HAP-1 (cell line): ENCODE measurements at regions not wholly inside any gene's neighbourhood (a gene's known extent, or its start where the extent isn't known, plus 50 kb on each side); places are given as distances from the start of the nearest gene placed in this dataset.
A peak's percentile ranks its signal among the peaks of the same experiment; 100 is the strongest.
"Not testable (repeated sequence)": the region's sequence is repeated elsewhere in the genome, so short reads cannot be mapped to it uniquely, and the experiment has no call there.

Source experiments
- DNase-seq, 2 experiments: peaks; one replicate each; pipeline ENCODE4 v3.0.0-alpha.2; 2016 to 2020; ENCODE audit warnings: low spot score in 2 of 2
- H3K27me3 ChIP-seq: fragments of 250-450 bp; sonication (Bioruptor Pico); 2 replicates; pipeline ENCODE4 v1.5.1; 2020; ENCODE audit warnings: low read depth, mild to moderate bottlenecking, moderate library complexity
- H3K36me3 ChIP-seq: fragments of 250-450 bp; sonication (Bioruptor Pico); replicated peaks from 2 replicates; pipeline ENCODE4 v1.5.1; 2020; ENCODE audit warnings: mild to moderate bottlenecking
- H3K4me1 ChIP-seq: fragments of 250-450 bp; sonication (Bioruptor Pico); 2 replicates; pipeline ENCODE4 v1.5.1; 2020; ENCODE audit warnings: mild to moderate bottlenecking
- H3K4me3 ChIP-seq: fragments of 250-450 bp; sonication (Bioruptor Pico); 2 replicates; pipeline ENCODE4 v1.5.1; 2020; ENCODE audit warnings: mild to moderate bottlenecking, moderate library complexity
- H3K9me3 ChIP-seq: fragments of 250-450 bp; sonication (Bioruptor Pico); 2 replicates; pipeline ENCODE4 v1.5.1; 2020; ENCODE audit warnings: mild to moderate bottlenecking, moderate library complexity
- in situ Hi-C: fragments of 300-500 bp; cut with MboI; formaldehyde crosslinking; loops from 3 replicates; pipeline ENCODE4 v1.14.3; 2020; ENCODE audit warnings: low sequenced_read_pairs, inconsistent platforms, mixed read lengths

DNA sequence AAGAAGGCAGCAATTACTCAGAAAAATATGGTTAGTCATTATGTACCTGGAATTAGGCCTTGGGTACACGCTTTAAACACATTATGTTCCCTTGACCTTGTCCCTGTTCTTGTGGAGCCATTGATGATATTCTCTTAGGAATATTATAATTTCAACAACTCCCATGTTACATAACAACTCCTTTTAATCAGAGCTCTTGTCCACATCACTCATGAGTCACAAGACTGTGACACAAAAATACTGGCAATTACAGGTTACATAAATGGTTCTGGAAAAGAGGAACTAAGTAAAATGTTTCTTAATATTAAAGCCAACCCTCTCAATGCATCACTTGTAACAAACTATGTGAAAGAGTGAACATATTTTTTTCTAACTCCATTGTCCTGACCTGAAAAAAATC lies 143.8 kb upstream of the PCLO start:
- no peak for DNase-seq
- Histone ChIP-seq H3K27me3 (no peaks in the 10 kb centered on the region), H3K9me3 (no peaks in the 10 kb centered on the region), H3K4me3 (no peak overlapping the region), H3K36me3 (no peaks in the 10 kb centered on the region), H3K4me1 (no peaks in the 10 kb centered on the region)
- in situ Hi-C loops = no loop called here

DNA sequence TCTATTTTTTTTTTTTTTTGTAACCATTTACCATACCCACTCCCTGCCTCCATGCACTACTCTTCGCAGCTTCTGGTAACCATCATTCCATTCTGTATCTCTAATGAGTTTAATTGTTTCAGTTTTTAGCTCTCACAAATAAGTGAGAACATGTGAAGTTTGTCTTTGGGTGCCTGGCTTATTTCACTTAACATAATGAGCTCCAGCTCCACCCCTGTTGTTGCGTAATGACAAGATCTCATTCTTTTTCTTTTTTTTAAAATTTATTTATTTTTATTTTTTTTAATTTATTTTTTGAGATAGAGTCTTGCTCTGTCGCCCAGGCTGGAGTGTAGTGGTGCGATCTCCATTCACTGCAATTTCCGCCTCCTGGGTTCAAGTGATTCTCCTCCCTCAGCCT lies 142.3 kb upstream of the PCLO start:
- Histone ChIP-seq H3K4me3 (no peak overlapping the region), H3K27me3 (no peaks in the 10 kb centered on the region), H3K36me3 (no peaks in the 10 kb centered on the region), H3K9me3 (no peaks in the 10 kb centered on the region), H3K4me1 (no peaks in the 10 kb centered on the region)
- DNase-seq = no peak
- in situ Hi-C loops = no loop called here

DNA sequence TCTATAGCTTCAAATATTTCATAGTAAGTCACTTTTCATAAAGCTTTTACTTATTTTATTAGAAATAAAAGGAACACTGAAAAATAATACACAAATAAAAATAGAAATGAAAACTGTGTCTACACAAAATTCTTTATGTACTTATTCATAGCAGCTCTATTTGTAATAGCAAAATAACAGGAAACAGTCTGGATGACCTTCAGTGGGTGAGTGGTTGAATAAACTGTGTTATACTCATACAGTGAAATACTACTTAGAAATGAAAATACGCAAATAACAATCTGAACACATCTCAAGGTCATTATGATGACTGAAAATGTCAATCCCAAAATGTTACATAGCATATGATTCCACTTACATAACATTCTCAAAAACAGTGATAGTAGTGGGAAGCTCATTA lies 138.7 kb upstream of the PCLO start:
- DNase-seq = no peak
- no peaks in the 10 kb centered on the region for H3K36me3 ChIP-seq
- no peak overlapping the region for H3K4me3 ChIP-seq
- in situ Hi-C loops = no loop called here
- H3K4me1 ChIP-seq = no peaks in the 10 kb centered on the region
- H3K27me3 ChIP-seq = no peaks in the 10 kb centered on the region
- no peaks in the 10 kb centered on the region for H3K9me3 ChIP-seq

GRCh38 chr7:83290211-83290610 lies 127.5 kb upstream of the PCLO start:
- Histone ChIP-seq H3K36me3 (no peaks in the 10 kb centered on the region), H3K4me1 (peaks cover 5% of the 10 kb centered on the region; the same call in 1 of the 2 replicates), H3K9me3 (no peaks in the 10 kb centered on the region), H3K27me3 (no peaks in the 10 kb centered on the region; the same call in 1 of the 2 replicates), H3K4me3 (no peak overlapping the region)
- no peak for DNase-seq
- in situ Hi-C loops = loop anchor here (25.0 kb wide), 1 partner anchor 478 kb away; no protein-coding TSS in a partner anchor

- no peaks in the 10 kb centered on the region for H3K36me3 ChIP-seq
- in situ Hi-C loops = loop anchor here (25.0 kb wide), 1 partner anchor 477 kb away; no protein-coding TSS in a partner anchor
- DNase-seq = no peak
- no peaks in the 10 kb centered on the region for H3K9me3 ChIP-seq
- H3K27me3 ChIP-seq = no peaks in the 10 kb centered on the region; the same call in 1 of the 2 replicates
- peaks cover 5% of the 10 kb centered on the region; the same call in 1 of the 2 replicates for H3K4me1 ChIP-seq
- no peak overlapping the region for H3K4me3 ChIP-seq
These were observed 126.8 kb upstream of the PCLO start for GRCh38 chr7:83289419-83289993.

DNA sequence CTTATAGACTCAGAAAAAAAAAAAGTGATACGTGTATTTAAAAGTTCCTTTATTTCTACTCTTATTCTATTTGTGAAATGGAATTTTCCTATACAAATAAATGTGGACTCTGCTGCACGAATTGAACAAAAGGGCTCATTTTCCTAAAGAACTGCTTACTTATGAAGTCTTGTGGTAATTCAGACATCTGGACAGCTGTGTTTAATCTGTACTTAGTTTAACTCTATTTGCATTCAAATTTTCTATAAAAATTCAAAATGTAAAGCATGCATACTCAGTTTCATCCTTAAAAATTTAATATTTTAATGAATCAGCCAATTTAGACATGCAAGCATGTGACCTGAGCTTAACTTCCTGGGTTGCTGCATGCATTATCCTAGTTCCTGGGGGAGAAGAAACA lies 118.0 kb upstream of the PCLO start:
- DNase-seq = no peak
- Histone ChIP-seq H3K4me3 (no peak overlapping the region), H3K4me1 (no peaks in the 10 kb centered on the region), H3K9me3 (no peaks in the 10 kb centered on the region), H3K36me3 (no peaks in the 10 kb centered on the region), H3K27me3 (no peaks in the 10 kb centered on the region)
- in situ Hi-C loops = loop anchor here (25.0 kb wide), 1 partner anchor 468 kb away; no protein-coding TSS in a partner anchor

GRCh38 chr7:83276250-83276649 lies 113.6 kb upstream of the PCLO start:
- Histone ChIP-seq H3K27me3 (no peaks in the 10 kb centered on the region; the same call in 1 of the 2 replicates), H3K9me3 (no peaks in the 10 kb centered on the region), H3K36me3 (no peaks in the 10 kb centered on the region), H3K4me1 (peaks cover 5% of the 10 kb centered on the region; the same call in 1 of the 2 replicates), H3K4me3 (no peak overlapping the region)
- in situ Hi-C loops = loop anchor here (25.0 kb wide), 1 partner anchor 464 kb away; no protein-coding TSS in a partner anchor
- no peak for DNase-seq

- Histone ChIP-seq H3K4me1 (peaks cover 5% of the 10 kb centered on the region; the same call in 1 of the 2 replicates), H3K4me3 (no peak overlapping the region), H3K9me3 (no peaks in the 10 kb centered on the region), H3K36me3 (no peaks in the 10 kb centered on the region), H3K27me3 (no peaks in the 10 kb centered on the region; the same call in 1 of the 2 replicates)
- no peak for DNase-seq
- in situ Hi-C loops = no loop called here
These were observed 111.0 kb upstream of the PCLO start for GRCh38 chr7:83273699-83274098.

GRCh38 chr7:83271212-83272099 lies 108.8 kb upstream of the PCLO start:
- Histone ChIP-seq H3K27me3 (no peaks in the 10 kb centered on the region; the same call in 1 of the 2 replicates), H3K4me3 (no peak overlapping the region), H3K36me3 (no peaks in the 10 kb centered on the region), H3K9me3 (no peaks in the 10 kb centered on the region), H3K4me1 (peaks cover 15% of the 10 kb centered on the region)
- DNase-seq = peak; percentile 21 to 68
- in situ Hi-C loops = no loop called here

GRCh38 chr7:83270407-83270806 lies 107.7 kb upstream of the PCLO start:
- H3K36me3 ChIP-seq = no peaks in the 10 kb centered on the region
- no peak for DNase-seq

DNA sequence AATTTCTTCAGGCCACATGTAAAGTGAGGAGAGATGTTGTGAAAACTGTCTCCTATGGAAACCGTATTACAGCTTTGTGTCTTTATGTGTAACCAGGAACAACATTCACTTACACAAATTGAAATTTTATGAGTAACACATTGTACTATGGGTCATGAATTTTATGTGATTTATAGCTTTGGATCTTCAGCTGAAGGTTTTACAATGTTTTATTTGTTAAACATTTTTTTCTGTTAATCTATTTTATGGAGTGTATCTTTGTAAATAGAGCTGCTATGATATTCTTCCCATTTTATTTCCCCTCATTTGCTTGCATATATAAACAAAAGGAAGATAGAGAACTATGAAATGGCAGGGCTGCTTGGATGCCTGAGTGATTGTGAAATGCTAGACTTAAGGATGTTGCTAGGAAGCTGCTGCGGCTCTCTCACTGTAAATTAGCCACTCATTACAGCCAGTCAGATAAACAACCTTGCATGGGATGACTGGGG lies 104.5 kb upstream of the PCLO start:
- no peaks in the 10 kb centered on the region for H3K27me3 ChIP-seq
- peak; percentile 47 to 74 for DNase-seq
- no peaks in the 10 kb centered on the region for H3K9me3 ChIP-seq
- peaks cover 12% of the 10 kb centered on the region for H3K4me1 ChIP-seq
- in situ Hi-C loops = no loop called here
- no peak overlapping the region for H3K4me3 ChIP-seq
- H3K36me3 ChIP-seq = no peaks in the 10 kb centered on the region

More at GRCh38 chr7:83270407-83270806, 107.7 kb upstream of the PCLO start:
- Histone ChIP-seq H3K27me3 (no peaks in the 10 kb centered on the region; the same call in 1 of the 2 replicates), H3K4me3 (no peak overlapping the region), H3K4me1 (peaks cover 15% of the 10 kb centered on the region), H3K9me3 (no peaks in the 10 kb centered on the region)
- in situ Hi-C loops = no loop called here

GRCh38 chr7:83263442-83264034 lies 100.9 kb upstream of the PCLO start:
- H3K4me3 ChIP-seq, H3K9me3 ChIP-seq, H3K27me3 ChIP-seq, H3K36me3 ChIP-seq, DNase-seq, in situ Hi-C loops: not testable (repeated sequence)
- H3K4me1 ChIP-seq = peaks cover 10% of the 10 kb centered on the region

DNA sequence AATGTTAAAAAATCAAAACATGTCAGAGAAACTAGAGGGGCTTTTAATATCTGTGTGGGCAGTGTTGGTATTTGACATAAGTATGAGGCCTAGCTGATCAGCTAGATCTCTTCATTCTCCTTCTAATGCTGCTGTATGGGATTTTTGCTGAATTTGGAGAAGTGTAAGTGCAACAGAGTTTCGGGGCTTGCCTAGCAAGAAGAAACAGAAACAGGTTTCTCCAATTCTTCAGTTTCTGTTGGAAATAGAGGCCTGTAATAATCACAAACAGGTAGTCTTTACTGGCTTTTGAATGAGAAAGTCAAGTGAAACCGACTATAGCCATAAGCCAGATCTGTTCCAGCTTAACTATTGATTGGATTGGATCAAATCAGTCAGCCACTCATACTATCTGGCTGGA lies 96.4 kb upstream of the PCLO start:
- Histone ChIP-seq H3K36me3 (no peaks in the 10 kb centered on the region), H3K4me1 (peaks cover 2% of the 10 kb centered on the region; the same call in 1 of the 2 replicates)
- no peak for DNase-seq

More for the DNA sequence above, 96.4 kb upstream of the PCLO start:
- in situ Hi-C loops = no loop called here
- H3K27me3 ChIP-seq = no peaks in the 10 kb centered on the region
- no peak overlapping the region for H3K4me3 ChIP-seq
- no peaks in the 10 kb centered on the region for H3K9me3 ChIP-seq
